NOMO-1 treated with dmso at 0.1 percent for 144 hours (cell line): ENCODE measurements at regions not wholly inside any gene's neighbourhood (a gene's known extent, or its start where the extent isn't known, plus 50 kb on each side); places are given as distances from the start of the nearest gene placed in this dataset.
"Not testable (repeated sequence)": the region's sequence is repeated elsewhere in the genome, so short reads cannot be mapped to it uniquely, and the experiment has no call there.

Experiments used
- DNase-seq: peaks from one replicate; lab custom pipeline; 2025; ENCODE audit not compliant: unreplicated experiment; lab: John Stamatoyannopoulos, UW

DNA sequence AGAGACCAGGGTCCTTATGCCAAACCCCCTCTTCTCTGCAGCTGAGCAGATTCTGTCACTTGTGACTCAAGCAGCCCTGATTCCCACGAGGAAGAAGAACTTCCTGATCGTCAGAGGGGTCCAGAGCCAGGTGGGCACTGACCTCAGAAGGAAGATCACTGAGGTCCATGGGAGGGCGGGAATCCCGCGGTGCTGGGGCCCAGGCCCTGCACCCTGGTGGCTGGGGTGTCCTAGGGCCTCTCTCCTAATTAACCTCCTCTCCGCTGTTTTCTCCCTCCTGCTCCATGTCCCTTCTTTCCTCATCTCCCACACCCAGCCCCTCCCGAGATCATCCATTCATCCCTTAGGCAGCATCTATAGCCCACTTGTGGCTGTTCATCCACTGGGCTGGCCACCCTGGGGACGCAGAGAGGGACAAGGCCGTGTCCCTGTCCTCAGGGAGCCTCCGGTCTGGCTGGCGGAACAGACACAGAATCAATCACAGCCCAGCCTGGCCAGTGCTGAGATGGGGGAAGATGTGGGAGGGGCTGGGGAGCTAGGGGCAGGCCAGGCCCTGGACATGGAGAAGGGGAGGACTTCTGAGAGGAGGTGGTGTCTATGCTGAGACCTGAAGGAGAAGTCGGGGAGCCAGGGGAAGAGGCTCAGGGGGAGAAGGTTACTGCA lies 638.3 kb downstream of the MATN1 start:
- DNase-seq = no peak

DNA sequence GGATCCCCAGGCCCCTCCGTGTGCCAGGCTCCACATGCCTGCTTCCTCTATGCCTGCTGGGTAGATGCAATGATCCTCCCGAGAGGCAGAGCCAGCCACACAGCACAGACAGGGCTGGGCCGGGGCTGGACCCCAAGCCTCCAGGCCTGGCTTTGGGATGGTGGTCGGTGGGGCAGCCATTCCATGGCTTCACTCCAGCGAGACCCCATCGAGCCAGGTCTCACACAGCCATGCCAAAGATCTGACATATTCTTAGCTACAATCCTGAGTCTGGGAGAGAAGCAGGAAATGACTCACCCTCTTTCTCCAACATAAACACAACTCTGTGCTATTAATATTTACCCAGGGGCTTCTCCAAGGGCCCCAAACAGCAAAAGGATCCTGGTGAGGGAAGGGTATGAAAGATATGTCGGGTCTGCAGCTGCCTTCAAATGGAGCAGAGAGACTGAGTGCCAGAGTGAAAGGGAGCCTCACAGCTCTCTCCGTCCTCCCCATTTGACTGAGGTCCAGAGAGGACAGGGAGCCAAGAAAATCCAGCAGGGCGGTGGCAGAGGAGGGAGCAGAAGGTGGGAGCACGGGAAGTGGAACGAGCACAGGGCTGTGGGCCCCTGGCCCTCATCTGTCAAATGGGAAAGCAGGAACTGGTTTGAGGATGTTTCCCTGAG lies 639.5 kb downstream of the MATN1 start:
- DNase-seq = no peak

DNA sequence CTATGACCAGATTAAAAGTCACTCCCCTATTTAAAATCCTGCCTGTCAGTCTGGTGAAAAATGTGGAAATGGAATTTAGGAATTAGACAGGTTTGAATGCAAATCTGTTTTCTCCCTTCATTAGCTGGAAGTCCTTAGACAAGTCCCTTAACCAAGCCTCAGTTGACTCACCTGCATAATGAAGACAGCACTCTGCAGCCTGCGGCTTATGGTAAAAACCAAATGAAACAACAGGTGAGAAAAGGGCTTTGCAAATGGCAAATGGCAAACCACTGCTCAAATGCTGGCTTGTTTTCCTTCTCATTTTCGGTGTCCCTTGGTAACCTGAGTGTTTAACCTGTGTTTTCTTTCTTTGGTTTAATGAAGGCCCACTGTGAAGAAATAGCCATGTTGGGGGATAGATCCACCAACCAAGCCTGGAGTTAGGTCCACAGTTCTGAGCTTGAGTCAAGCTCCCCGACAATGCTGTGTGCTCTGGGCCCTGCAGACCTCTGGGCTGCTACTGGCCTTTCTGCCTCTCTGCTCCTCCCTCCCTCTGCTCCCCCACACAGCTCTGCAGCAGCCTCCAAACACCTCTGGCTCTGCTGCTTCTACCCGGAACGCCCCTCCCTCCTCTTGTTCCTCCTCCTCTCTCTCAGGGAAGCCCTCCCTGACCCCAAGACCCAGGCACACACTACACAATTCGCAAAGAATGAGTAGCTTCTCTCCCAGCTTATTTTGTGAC lies 641.8 kb downstream of the MATN1 start:
- no peak for DNase-seq

DNA sequence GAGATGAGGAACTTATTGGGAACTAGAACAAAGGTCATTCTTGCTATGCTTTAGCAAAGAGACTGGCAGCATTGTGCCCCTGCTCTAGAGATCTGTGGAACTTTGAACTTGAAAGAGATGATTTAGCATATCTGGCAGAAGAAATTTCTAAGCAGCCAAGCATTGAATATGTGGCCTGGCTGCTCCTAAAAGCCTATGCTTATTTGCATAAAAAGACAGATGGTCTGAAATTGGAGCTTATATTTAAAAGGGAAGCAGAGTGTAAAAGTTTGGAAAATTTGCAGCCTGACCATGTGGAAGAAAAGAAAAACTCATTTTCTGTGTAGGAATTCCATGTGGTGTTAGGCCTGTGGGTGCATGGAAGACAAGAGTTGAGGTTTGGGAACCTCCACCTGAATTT lies 647.5 kb downstream of the MATN1 start:
- DNase-seq = not testable (repeated sequence)

DNA sequence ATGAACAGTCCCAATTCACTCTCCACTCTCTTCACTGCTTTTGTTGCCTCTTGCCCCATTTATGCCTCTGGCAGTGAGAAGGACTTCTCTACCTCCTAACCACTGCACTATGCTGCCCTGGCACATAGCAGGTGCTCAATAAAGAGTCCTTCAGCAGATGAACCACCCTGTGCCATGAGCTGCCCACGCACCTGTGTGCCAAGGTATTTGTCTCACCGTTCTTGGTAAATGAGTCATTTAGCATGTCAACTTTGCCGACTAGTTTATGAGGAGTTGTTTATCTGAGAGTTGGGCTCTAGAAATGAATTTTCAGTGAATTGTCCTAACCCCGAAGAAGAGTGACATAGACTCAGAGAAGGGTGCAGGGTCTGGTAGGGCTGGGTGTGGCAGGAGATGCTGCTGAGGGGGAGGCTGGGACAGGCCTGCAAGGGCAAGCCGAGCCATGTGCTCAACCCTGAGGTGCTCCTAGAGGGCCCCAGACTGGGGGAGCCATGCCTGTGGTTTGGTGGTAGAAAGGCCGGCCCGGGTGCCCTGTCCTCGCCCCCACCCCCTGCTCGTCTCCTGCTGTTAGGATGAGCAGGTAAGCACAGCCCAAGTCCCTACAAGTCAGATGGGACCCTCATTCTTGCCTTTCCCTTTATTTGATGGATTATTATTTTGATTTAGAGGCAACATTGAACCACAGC lies 654.5 kb downstream of the MATN1 start:
- DNase-seq = no peak

DNA sequence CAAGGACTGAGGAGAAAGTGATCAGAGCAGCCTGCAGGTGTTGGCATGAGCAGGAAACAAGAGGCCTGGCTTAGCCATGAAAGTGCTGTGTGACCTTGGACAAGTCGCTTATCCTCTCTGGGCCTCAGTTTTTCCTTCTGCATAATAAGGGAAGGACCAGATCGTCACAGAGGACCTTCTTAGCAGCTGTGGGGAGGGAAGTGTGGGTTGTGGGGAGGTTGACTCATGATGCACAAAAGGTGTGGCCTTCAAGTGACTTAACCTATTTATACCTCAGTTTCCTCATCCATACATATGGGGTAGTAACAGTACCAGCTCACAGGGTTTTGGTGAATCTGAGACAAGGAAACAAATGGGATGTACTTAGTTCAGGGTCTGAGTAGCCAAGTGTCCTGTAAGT lies 658.8 kb downstream of the MATN1 start:
- DNase-seq = no peak

DNA sequence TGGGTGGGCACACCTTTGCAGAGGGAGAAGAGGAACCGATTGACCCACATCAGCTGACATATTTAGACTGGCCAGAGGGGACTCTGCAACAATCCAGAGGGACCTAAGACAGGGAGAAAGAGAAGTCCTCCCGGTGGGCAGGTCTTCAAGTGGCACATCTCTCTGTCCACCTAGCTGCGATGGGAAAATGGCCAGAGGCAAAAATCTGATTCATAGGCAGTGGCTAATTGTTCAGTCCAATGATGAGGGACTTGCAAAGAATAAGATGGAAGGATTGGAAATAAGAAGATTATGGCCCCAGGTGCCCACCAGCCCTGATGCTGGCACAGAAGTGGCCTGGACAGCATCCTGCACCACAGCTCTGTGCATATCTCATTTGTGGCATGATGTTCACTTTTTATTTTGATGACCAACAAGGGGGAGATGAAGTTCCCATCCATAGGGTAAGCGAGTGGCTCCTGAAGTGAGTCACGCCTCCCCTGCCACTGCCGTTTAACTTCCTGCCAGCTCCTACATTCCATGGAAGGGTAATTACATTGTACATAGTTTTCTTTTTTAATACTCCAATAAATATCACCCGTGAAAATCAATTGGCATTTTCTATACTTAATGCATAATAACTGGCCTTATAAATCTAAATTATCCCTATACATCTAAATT lies 659.6 kb downstream of the MATN1 start:
- DNase-seq = no peak

DNA sequence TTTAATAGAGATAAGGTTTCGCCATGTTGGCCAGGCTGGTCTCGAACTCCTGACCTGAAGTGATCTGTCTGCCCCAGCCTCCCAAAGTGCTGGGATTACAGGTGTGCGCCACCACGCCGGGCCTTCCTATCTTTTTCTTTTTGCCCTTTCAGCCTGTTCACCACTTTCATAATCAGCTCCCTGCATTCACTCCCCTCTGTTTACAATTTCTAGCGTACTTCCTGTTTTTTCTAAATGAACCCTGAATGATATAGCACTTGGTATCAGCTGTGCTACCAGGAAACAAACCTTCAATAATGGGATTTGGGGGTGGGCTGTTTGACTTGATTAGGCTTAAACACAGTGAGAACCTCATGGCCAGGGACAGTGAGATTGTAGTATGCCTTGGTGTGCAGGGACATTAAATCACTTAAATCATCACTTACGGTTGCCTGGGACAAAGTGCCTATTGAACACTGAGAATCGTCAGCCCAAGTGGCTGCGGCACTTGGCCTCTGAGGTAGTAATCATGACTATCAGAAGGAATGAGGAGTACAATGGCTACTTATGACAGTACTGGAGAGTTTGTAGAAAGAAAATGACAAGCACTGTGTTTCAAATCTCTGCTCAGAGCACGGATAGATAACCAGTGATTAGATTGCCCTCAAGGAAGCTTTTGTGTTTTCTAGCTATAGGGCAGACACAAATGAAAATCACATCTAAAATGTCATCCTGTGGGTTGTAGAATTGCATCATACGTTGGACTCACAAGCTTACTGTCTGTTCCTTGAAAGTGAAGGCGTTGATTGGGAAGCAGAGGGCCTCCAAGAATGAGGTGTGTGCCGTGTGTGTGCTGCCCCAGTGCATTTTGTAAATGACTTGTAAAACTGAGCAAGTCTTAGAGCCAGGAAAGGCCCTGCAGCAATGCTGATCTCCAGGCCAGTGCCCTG lies 661.8 kb downstream of the MATN1 start:
- DNase-seq = no peak

DNA sequence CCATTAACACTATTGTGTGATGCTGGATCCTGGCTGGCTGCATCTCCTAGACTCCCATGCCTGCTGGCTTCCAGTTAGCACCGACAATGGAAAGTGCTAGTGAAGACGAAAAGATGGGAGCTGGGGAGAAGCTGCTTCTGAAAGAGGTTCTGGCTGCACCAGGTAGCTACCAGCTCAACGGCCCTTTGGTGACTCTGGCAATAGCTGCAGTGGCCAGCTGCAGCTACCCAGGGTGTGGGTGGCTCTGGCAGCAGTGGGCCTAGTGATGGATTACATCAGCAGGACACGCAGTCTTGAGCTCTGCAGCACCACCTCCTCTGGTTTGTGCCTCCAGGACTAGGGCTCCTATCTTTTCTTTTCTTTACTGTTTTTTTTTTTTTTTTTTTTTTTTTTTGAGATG lies 662.6 kb downstream of the MATN1 start:
- no peak for DNase-seq

DNA sequence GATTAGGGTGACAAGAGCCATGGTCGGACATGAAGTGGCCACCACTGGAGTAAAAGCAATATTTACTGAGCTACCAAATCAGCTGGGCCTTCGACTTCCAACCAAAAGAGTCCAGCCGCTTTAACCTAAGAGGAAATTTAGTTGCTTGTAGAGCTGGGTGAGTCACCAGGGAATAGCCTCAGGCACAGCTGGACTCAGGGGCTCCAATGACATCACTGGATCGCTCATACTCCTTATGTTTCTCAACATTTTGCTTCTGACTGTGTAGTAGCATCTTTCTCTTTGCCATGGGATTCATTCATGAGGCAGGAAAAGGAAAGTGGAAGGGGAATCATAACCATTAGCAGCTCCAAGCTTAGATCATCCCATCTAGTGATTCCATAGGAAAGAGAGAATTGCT lies 664.4 kb downstream of the MATN1 start:
- no peak for DNase-seq

DNA sequence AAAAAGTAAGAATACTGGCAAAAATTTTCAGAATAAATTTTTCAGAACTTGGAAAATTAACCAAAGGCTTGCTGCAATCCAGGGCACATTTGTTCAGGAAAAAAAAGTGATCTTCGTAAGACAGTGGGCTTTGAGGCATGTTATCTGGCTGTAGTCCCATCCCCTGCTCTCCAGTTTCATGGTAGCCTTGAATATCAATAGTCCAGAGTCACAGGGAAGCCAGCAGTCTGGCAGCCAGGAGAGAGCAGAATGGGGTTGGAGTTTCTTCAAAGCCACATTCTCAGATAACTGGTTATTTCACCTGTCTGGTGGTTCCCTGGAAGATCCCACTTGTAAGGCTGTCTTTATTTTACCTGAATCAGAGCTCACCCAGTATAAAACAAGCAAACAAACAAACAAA lies 669.3 kb downstream of the MATN1 start:
- no peak for DNase-seq

DNA sequence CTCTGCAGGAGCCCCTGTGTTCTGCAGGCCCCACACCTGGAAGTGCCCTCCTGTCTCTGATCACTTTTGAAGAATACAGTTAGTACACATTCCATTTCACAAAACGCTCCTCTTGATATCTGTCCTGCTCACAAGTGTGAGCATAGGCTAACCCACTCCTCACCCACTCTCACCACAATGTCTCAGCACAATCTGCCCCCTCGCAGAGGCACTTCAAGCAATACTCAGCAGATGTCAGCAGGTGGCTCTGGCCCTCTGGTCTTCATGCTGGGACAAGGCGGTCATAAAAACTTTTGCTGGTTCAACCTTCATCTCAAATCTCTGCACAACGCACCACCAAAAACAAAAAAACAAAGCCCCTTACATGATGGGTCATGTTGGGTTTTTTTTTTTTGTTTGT lies 671.2 kb downstream of the MATN1 start:
- DNase-seq = no peak

DNA sequence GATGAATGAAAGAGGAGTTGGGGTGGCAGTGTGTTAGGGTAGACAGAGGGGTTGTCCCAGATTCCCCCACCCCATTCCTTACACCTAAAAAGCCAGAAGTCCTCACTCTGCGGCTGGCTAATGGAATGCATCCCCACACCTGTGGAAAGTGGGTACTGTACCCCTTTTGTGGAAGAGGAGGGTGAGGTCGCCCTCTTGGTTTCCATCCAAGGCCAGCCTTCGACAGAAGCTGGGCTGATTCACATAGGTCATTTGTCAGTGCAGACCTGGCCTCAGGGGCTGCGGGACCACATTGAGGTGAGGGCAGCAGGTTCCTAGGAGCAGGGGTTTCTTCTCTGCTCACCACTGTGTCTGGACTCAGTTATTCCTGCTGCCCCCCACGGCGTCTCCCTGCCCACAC lies 671.6 kb downstream of the MATN1 start:
- no peak for DNase-seq

DNA sequence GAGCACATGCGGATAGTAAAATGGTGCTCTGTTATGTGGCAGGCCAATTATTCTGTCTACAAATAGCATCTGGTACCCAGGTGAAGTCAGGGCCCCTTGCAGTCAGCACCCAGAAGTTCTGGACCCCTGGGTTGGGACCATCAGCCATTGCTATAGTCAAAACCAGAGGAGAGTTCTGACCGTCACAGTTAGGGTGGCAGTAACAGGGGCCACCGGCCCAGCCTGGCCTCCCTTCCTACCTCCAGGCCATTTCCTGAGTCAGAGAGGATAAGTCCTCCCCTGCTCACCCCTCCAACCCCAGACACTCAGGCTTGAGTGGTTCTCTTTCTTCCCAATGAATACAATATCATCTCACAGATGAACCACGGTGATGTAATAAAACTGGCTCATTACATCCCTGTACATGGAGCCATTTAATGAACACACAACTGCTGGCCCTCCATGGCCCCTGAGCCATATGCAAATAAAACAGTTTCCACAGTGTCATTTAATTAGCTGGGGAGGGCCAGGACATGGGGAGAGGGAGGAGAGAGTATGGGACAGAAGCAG lies 673.6 kb downstream of the MATN1 start:
- no peak for DNase-seq

DNA sequence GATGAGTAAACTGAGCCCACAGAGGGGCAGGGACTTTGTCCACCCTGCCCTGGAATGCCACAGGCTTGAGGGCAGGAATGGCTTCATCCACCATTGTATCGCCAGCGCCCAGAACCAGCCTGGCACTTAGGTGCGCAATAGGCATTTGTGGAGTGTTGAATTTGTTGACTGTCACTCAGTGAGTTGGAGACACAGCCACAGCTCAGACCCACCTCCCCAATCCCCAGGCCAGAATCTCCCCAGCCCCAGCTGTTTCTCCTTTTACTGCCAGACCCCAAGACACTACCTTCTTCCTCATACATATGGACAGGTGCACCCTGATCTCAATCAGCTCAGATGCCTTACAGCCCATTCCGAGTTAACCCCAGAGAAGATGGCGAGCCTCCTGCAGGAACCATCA lies 674.5 kb downstream of the MATN1 start:
- no peak for DNase-seq

DNA sequence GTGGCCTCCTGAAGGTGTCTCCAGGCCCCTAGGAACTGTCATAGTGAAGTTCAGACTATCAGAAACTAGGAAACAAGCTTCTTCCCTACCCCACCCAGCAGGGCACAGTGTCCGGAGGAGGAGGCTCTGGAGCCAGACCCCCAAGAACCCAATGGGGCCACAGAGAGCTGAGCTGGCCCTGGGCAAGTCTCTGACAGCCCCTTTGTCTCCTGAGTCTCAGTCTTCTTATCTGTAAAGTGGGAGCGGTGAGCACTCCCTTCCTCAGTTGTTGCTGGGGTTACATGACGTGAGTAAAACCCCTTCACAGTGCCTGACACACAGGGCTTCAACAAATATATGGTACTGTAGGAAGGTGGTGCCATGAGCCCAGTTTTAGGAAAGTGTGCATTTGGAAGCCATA lies 675.8 kb downstream of the MATN1 start:
- no peak for DNase-seq

DNA sequence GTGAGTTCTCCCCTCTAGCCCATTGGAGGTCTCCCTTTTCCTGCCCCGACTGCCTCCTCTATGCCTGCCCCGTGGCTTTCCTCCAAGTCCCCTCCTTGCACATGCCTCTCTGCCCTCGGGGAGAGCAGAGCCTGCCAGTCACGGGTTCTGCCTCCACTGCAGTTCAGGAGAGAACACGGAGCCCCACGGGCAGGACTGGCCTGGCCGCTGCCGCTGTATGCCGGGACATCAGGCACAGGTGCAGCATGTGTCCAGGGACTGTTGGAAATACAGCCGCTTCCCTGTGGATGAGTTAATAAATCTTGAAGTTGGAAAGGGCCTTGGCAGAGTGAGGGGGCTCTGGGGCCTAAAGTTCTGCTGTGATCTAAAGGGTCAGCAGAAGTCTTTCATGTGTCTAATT lies 676.6 kb downstream of the MATN1 start:
- DNase-seq = no peak

DNA sequence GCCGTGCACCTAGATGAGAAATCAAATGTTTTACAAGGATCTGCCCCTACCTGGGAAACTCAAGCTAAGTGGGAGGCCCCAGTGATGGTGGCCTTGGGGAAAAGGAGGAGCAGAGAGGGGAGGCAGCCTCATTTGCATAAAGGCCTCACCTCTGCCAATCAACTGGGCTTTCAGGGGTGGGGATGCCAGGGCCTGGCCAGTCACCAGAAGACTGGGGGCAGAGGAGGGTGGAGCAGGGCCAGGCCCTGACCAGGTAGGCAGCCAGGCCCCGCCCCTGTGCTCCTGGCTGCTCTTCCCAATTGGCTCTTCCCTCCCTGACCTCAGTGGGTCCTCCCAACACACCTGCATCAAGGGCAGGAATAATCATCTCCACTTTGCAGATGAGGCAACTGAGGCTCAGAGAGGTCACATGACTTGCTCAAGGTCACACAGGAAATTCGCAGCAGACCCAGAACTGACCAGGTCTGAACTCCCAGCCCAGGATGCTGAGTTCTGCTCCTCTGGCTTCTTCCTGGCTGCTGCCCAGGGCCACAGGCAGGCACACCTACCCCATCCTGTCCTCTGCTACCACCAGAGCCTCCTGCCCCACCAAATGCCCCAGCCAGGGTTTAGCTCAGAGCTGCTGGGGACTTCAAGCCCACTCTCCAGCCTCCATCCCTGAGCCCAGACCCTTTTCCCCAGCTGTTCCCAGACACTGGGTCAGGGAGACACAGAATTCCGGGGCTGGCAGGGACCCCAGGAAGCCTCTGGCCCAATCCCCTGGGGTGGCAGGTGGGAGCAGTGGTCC lies 677.9 kb downstream of the MATN1 start:
- DNase-seq = no peak

DNA sequence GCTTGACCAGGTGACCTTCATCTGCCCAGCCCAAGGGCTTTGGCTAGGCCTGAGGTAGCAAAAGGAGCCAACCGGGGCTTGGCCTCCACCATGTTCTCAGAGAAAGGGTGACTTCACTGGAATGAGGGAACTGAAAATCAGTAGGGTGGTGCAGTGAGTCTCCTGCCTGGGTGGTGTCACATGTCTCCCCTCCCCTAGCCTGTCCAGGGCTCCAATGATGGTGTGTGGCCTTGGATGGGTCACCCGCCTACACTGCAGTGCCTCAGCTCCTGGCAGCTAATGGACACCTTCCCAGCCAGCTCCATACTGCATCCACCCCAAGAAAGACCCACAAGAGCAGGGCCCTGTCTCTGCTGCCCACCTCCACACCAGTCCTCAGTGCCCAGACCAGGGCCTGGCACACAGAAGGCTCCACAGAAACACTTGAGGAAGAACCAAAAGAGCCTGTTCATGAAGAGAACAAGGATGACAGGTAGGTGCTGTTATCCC lies 678.7 kb downstream of the MATN1 start:
- no peak for DNase-seq
